ENCODE measurements at regions not wholly inside any gene's neighbourhood (a gene's known extent, or its start where the extent isn't known, plus 50 kb on each side); places are given as distances from the start of the nearest gene placed in this dataset.

GRCh38 chr3:107962037-107962436 is 128.8 kb downstream of the CD47 start:
- TF ChIP-seq CTCF (IDR thresholded peaks at IDR 0.05): no peak
- no peak for TF ChIP-seq POLR2A (IDR thresholded peaks at IDR 0.05)
